GM23248 (cell line): ENCODE measurements at regions not wholly inside any gene's neighbourhood (a gene's known extent, or its start where the extent isn't known, plus 50 kb on each side); places are given as distances from the start of the nearest gene placed in this dataset.

Experiments used
- EZH2 ChIP-seq: fragments of 200-600 bp; sonication (generic); IDR thresholded peaks from 2 replicates; pipeline ENCODE4 v1.6.1; 2018; ENCODE audit warnings: antibody characterized with exemption, mild to moderate bottlenecking; ENCODE audit not compliant: insufficient read depth, poor library complexity, severe bottlenecking
- EZH2phosphoT487 ChIP-seq: fragments of 200-600 bp; sonication (generic); IDR thresholded peaks from 2 replicates; pipeline ENCODE4 v1.6.1; 2018; ENCODE audit warnings: antibody characterized with exemption, moderate library complexity, mild to moderate bottlenecking, low read depth; ENCODE audit not compliant: insufficient read depth

GRCh38 chr2:136653861-136654260 lies 111.5 kb upstream of the THSD7B start:
- TF ChIP-seq EZH2phosphoT487 (no peak), EZH2 (no peak)
